Cardiac fibroblast (primary cell): ENCODE measurements at regions not wholly inside any gene's neighbourhood (a gene's known extent, or its start where the extent isn't known, plus 50 kb on each side); places are given as distances from the start of the nearest gene placed in this dataset.

Source experiments
- DNase-seq, 2 donors: peaks; one replicate each; pipeline versions ENCODE4 v3.0.0 to v3.0.0-alpha.2; 2010; ENCODE audit warnings: low read depth in 2 of 2
- H3K4me3 ChIP-seq, 2 donors: replicated peaks in 1 of 2; 1 replicate in 1 of 2; 2 replicates in 1 of 2; pipeline ENCODE4 v1.5.1; 2011; ENCODE audit warnings: low read depth in 2 of 2, low read length in 2 of 2, mild to moderate bottlenecking in 2 of 2, moderate library complexity in 1 of 2
- TF ChIP-seq, protein P1 (sequence below): IDR thresholded peaks from one replicate; pipeline ENCODE4 v1.5.1; 2011; ENCODE audit warnings: low read depth, mild to moderate bottlenecking, low read length, inconsistent platforms

DNA sequence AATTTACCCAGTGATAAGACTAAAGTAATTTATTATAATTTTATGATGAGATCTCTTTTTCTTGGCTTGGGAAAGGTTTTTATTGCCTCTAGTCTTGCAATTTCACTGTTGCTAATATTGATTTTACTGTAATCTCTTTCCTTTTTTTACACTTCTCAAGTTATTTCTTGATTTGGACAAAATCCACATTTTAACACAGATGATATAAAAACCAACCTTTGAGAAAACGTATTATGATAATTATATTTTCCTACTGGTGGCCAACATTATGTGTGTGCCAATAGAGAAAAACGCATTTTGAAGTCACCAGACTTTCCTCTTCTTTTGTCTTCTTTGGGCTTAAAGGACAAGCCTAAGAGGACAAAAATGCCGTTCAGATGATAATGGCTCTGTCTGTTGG lies 314.9 kb downstream of the PRDM2 start:
- no peak overlapping the region for H3K4me3 ChIP-seq
- TF ChIP-seq, protein P1, sequence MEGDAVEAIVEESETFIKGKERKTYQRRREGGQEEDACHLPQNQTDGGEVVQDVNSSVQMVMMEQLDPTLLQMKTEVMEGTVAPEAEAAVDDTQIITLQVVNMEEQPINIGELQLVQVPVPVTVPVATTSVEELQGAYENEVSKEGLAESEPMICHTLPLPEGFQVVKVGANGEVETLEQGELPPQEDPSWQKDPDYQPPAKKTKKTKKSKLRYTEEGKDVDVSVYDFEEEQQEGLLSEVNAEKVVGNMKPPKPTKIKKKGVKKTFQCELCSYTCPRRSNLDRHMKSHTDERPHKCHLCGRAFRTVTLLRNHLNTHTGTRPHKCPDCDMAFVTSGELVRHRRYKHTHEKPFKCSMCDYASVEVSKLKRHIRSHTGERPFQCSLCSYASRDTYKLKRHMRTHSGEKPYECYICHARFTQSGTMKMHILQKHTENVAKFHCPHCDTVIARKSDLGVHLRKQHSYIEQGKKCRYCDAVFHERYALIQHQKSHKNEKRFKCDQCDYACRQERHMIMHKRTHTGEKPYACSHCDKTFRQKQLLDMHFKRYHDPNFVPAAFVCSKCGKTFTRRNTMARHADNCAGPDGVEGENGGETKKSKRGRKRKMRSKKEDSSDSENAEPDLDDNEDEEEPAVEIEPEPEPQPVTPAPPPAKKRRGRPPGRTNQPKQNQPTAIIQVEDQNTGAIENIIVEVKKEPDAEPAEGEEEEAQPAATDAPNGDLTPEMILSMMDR: no peak
- DNase-seq: no peak

DNA sequence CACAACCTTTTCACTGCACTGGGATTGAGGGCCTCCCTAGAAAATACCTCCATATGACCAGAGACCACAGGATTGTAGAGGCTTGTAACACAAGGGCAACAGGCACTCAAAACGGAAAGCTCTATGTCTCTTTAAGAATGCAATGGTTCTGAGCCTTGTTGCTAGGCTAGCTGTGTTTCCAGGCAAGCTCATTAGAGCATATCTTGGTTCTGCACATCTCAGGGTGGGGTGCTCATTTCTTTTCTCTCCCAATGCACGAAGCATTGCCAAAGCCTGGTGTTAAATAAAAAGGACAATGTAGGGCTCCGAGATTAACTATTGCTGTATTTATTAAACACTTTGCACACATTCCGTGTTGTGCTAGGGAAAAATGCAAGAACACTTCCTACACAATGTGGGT lies 315.9 kb downstream of the PRDM2 start:
- TF ChIP-seq, protein P1: no peak
- no peak for DNase-seq
- H3K4me3 ChIP-seq: no peak overlapping the region

DNA sequence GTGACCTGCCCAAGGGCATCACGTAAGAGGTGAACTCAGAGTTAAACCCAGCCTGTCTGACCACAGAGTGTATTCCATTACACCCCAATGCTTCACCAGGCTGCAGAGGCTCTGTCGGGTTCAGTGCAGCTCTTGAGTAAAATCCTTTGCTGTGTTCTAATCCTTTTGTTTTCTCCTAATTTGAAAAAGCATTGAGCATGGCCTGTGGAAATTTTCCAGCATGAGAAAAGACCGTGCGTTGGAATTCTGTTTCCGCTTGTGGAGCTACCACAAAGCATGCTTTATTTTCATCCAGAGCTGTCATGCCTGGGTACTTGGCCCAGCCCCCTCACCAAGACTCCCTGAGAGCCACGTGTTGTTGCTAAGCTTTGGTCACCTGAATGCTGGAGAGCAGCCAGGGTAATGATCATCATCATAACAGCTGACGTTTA lies 317.6 kb downstream of the PRDM2 start:
- no peak for DNase-seq
- TF ChIP-seq, protein P1: no peak
- H3K4me3 ChIP-seq: no peak overlapping the region

DNA sequence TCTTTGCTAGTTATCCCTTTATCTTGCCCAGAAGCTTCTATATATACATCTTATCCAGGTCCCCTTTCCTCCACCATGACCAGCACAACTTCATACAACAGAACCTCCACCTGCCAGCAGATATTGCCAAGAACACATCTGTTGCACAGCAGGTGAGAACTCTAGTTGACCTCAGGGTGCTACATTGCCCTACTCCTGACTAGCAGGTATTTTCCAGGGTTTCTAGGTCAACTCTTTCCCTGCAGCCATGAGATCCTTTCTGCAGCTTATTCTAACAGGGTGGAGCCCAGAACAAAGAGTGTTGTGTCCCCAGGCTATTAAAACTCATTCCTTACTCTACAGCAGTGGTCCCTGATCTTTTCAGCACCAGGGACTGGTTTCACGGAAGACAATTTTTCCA lies 319.5 kb downstream of the PRDM2 start:
- no peak overlapping the region for H3K4me3 ChIP-seq
- TF ChIP-seq, protein P1: no peak
- no peak for DNase-seq

DNA sequence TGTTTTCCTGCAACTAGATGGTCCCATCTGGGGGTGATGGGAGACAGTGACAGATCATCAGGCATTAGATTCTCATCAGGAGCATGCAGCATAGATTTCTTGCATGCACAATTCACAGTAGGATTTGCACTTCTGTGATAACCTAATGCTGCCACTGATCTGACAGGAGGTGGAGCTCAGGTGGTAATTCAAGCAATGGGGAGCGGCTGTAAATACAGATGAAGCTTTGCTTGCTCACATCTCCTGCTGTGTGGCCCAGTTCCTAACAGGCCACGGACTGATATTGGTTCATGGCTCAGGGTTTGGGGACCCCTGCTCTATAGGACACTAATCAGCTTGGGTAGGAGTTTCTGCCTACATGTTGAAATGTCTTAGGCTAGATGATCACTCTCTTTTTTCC lies 320.0 kb downstream of the PRDM2 start:
- TF ChIP-seq, protein P1: no peak
- no peak overlapping the region for H3K4me3 ChIP-seq
- DNase-seq: no peak

DNA sequence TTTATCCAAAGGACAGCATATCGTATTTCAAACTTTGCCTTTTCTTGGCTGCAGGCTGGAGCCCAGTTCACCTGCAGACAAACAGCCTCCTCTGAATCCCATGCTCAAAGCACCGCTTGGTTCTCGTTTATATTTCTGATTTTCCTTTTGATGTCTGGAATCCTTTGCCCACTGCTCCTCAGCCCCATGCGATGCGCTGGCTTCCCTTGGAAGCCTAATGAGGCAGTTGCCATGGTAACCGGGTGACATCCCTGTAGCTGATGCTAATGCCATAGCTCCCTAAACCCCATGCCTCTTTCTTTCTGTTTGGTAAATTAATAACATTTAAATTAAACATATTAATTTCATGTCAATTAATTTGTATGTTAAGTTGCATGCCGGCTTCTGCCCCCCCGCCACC lies 327.1 kb downstream of the PRDM2 start:
- H3K4me3 ChIP-seq: no peak overlapping the region
- DNase-seq: no peak
- TF ChIP-seq, protein P1: no peak

DNA sequence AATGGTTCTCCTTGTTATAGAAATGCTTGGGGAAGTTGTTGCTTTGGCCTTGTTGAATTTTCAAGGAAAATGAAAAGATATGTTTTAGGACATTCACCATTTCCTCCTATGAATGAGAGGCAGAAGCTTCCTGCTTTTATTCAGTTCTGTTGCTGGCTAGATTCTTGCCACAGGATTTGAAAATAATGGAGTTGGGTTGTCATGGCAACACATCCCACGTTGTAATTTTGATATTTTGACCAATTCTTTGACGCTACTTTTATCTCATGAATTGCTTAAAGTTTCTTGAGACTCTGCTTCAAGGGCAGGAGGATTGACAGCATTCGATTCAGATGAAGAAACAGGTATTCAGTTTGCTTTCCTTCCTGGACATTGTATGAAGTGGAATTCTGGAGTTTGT lies 331.5 kb downstream of the PRDM2 start:
- H3K4me3 ChIP-seq: no peak overlapping the region
- DNase-seq: no peak
- TF ChIP-seq, protein P1: no peak
